HCT116 (cell line): ENCODE measurements at regions not wholly inside any gene's neighbourhood (a gene's known extent, or its start where the extent isn't known, plus 50 kb on each side); places are given as distances from the start of the nearest gene placed in this dataset.

Experiments used
- ATAC-seq: fragments of 200-7000 bp; cut with Tn5 transposase; 2 replicates; pipeline ENCODE4 v1.9.1; 2020; ENCODE audit warnings: mild to moderate bottlenecking, moderate library complexity
- BruUV-seq: library from RNA; stranded (reverse); fragments of 400-500 nt; replicated peaks from 2 replicates; lab custom pipeline; 2021; lab: Mats Ljungman, UMichigan
- CTCF ChIA-PET: fragments of 300-600 bp; sonication (Branson Sonifier 250); formaldehyde crosslinking; loops from one replicate; lab custom pipeline; 2021; ENCODE audit warnings: antibody characterized with exemption; lab: Charles Lee
- POLR2A ChIA-PET: fragments of 300-600, 350-600 bp; sonication (Branson Sonifier 250); formaldehyde crosslinking; loops from one replicate; lab custom pipeline; 2021; ENCODE audit warnings: antibody characterized with exemption; lab: Charles Lee
- RAD21 ChIA-PET, 2 experiments: fragments of 300-600 bp; sonication (Branson Sonifier 250); formaldehyde crosslinking; loops; one replicate each; lab custom pipeline; 2023; ENCODE audit warnings: low total read pairs in 2 of 2; ENCODE audit not compliant: uncharacterized antibody in 2 of 2, unreplicated experiment in 2 of 2, low non-redundant PET in 1 of 2; lab: Charles Lee
- DNase-seq: peaks from one replicate; pipeline ENCODE4 v3.0.0-alpha.2; 2010; ENCODE audit warnings: low read depth, low spot score
- H2AFZ ChIP-seq: fragments of 200-600 bp; shearing (Covaris generic), sonication (generic); 2 replicates; pipeline ENCODE4 v1.6.1; 2017; ENCODE audit warnings: low read depth, mixed run types, mixed read lengths, antibody characterized with exemption, low read length; ENCODE audit not compliant: poor library complexity, severe bottlenecking
- H3K27ac ChIP-seq: 2 replicates; pipeline ENCODE4 v1.5.1; 2012; ENCODE audit warnings: low read depth, low read length
- H3K27me3 ChIP-seq: fragments of 200-600 bp; sonication (generic); 2 replicates; pipeline ENCODE4 v1.6.1; 2016; ENCODE audit warnings: mixed run types, low read length, mixed read lengths; ENCODE audit not compliant: insufficient read depth
- H3K36me3 ChIP-seq, 2 experiments: fragments of 200-500 bp in 1 of 2; fragments of 200-600 bp in 1 of 2; sonication (Bioruptor generic) in 1 of 2; sonication (generic) in 1 of 2; 2 replicates each; pipeline versions ENCODE4 v1.5.1 to v1.6.1; 2014 to 2016; ENCODE audit warnings: low read length in 2 of 2, inconsistent platforms in 1 of 2, mixed read lengths in 1 of 2, mixed run types in 1 of 2; ENCODE audit not compliant: insufficient read depth in 2 of 2, control insufficient read depth in 1 of 2
- H3K4me1 ChIP-seq, 2 experiments: fragments of 200-600 bp in 1 of 2; sonication (generic) in 1 of 2; 2 replicates each; pipeline versions ENCODE4 v1.5.1 to v1.6.1; 2012 to 2017; ENCODE audit warnings: low read length in 2 of 2, inconsistent platforms in 1 of 2, mild to moderate bottlenecking in 1 of 2, mixed read lengths in 1 of 2, mixed run types in 1 of 2, moderate library complexity in 1 of 2; ENCODE audit not compliant: insufficient read depth in 2 of 2, control insufficient read depth in 1 of 2
- H3K4me2 ChIP-seq: fragments of 200-600 bp; sonication (generic); 2 replicates; pipeline ENCODE4 v1.6.1; 2017; ENCODE audit warnings: mixed run types, low read length, mixed read lengths
- H3K4me3 ChIP-seq, 2 experiments: fragments of 200-600 bp in 1 of 2; sonication (generic) in 1 of 2; replicated peaks in 1 of 2; 2 replicates each; pipeline ENCODE4 v1.5.1; 2011 to 2016; ENCODE audit warnings: low read length in 2 of 2, control low read depth in 1 of 2, low read depth in 1 of 2, mild to moderate bottlenecking in 1 of 2, mixed read lengths in 1 of 2, mixed run types in 1 of 2
- H3K79me2 ChIP-seq: fragments of 200-600 bp; sonication (generic); 2 replicates; pipeline ENCODE4 v1.6.1; 2017; ENCODE audit warnings: mild to moderate bottlenecking, mixed run types, low read length, moderate library complexity, mixed read lengths; ENCODE audit not compliant: insufficient read depth
- H3K9ac ChIP-seq: fragments of 200-600 bp; sonication (generic); 2 replicates; pipeline ENCODE4 v1.6.1; 2016; ENCODE audit warnings: low read length, mixed read lengths
- H3K9me2 ChIP-seq: fragments of 200-600 bp; sonication (generic), shearing (Covaris generic); 2 replicates; pipeline ENCODE4 v1.6.1; 2017; ENCODE audit warnings: mixed run types, mild to moderate bottlenecking, moderate library complexity; ENCODE audit not compliant: insufficient read depth
- H3K9me3 ChIP-seq, 2 experiments: fragments of 200-500 bp in 1 of 2; fragments of 200-600 bp in 1 of 2; sonication (Bioruptor generic) in 1 of 2; sonication (generic) in 1 of 2; 2 replicates each; pipeline ENCODE4 v1.6.1; 2014 to 2017; ENCODE audit warnings: low read length in 2 of 2, mixed read lengths in 2 of 2, inconsistent platforms in 1 of 2, low read depth in 1 of 2, mild to moderate bottlenecking in 1 of 2, mixed run types in 1 of 2, moderate library complexity in 1 of 2; ENCODE audit not compliant: control insufficient read depth in 1 of 2, insufficient read depth in 1 of 2
- H4K20me1 ChIP-seq: fragments of 200-600 bp; sonication (generic), shearing (Covaris generic); 2 replicates; pipeline ENCODE4 v1.6.1; 2017; ENCODE audit warnings: mixed run types, mild to moderate bottlenecking, moderate library complexity; ENCODE audit not compliant: insufficient read depth
- ATF3 ChIP-seq: IDR thresholded peaks from 2 replicates; pipeline ENCODE4 v1.6.1; 2012
- CEBPB ChIP-seq: IDR thresholded peaks from 2 replicates; pipeline ENCODE4 v1.6.1; 2012; ENCODE audit warnings: low read depth
- CTCF ChIP-seq, 3 experiments: fragments of 200-600 bp in 1 of 3; sonication (generic) in 1 of 3; IDR thresholded peaks in 2 of 3; conservative IDR thresholded peaks in 1 of 3; 2 replicates each; pipeline ENCODE4 v1.5.1; 2012 to 2017; ENCODE audit warnings: low read depth in 2 of 3, low read length in 2 of 3, antibody characterized with exemption in 1 of 3, borderline replicate concordance in 1 of 3, control low read depth in 1 of 3, mild to moderate bottlenecking in 1 of 3, mixed read lengths in 1 of 3, mixed run types in 1 of 3, moderate library complexity in 1 of 3; ENCODE audit not compliant: insufficient read depth in 1 of 3
- EGR1 ChIP-seq: IDR thresholded peaks from 2 replicates; pipeline ENCODE4 v1.6.1; 2012; ENCODE audit warnings: low read depth
- ELF1 ChIP-seq: IDR thresholded peaks from 2 replicates; pipeline ENCODE4 v1.6.1; 2012; ENCODE audit warnings: low read depth, borderline replicate concordance
- FOSL1 ChIP-seq: IDR thresholded peaks from 2 replicates; pipeline ENCODE4 v1.6.1; 2012; ENCODE audit warnings: low read depth
- JUND ChIP-seq: IDR thresholded peaks from 2 replicates; pipeline ENCODE4 v1.6.1; 2012
- MAX ChIP-seq: IDR thresholded peaks from 2 replicates; pipeline ENCODE4 v1.6.1; 2012
- POLR2AphosphoS5 ChIP-seq: IDR thresholded peaks from 2 replicates; pipeline ENCODE4 v1.6.1; 2011; ENCODE audit warnings: mild to moderate bottlenecking, low read depth, low read length, moderate library complexity
- RAD21 ChIP-seq: IDR thresholded peaks from 2 replicates; pipeline ENCODE4 v1.6.1; 2012; ENCODE audit warnings: low read depth, mild to moderate bottlenecking
- SP1 ChIP-seq: IDR thresholded peaks from 2 replicates; pipeline ENCODE4 v1.6.1; 2012; ENCODE audit warnings: low read depth
- SRF ChIP-seq: IDR thresholded peaks from 2 replicates; pipeline ENCODE4 v1.6.1; 2012; ENCODE audit warnings: low read depth
- intact Hi-C: fragments of 100-400 bp; cut with micrococcal nuclease; formaldehyde crosslinking; loops from 2 replicates; pipeline ENCODE4 v1.10.0; 2022

GRCh38 chr4:120616041-120616440 lies 306.5 kb downstream of the PRDM5 start:
- DNase-seq (no peak), ATAC-seq (no peak)
- no peak overlapping the region for H3K4me3 ChIP-seq
- no peaks in the 10 kb centered on the region for H3K9me2 ChIP-seq
- H3K27ac ChIP-seq, result no peak overlapping the region
- intact Hi-C loops, result no loop called here
- no peaks in the 10 kb centered on the region for H3K79me2 ChIP-seq
- TF ChIP-seq ATF3, result no peak
- TF ChIP-seq RAD21, result no peak
- TF ChIP-seq CEBPB, result no peak
- TF ChIP-seq CTCF (IDR thresholded peaks at IDR 0.05 in 2 of 3, conservative IDR thresholded peaks at IDR 0.05 in 1 of 3; ENCODE audit: borderline replicate concordance in 1 of 3, insufficient read depth in 1 of 3, low read depth in 2 of 3, low read length in 2 of 3), result no peak
- no peak for TF ChIP-seq MAX
- TF ChIP-seq JUND, result no peak
- no peak for TF ChIP-seq SP1
- TF ChIP-seq FOSL1, result no peak
- no peak for TF ChIP-seq POLR2AphosphoS5
- no peak for TF ChIP-seq ELF1
- no peak for TF ChIP-seq SRF
- TF ChIP-seq EGR1, result no peak
- no peak overlapping the region for H3K9ac ChIP-seq
- RAD21 ChIA-PET, result no interaction called here
- no peaks in the 10 kb centered on the region for H3K9me3 ChIP-seq
- no peak overlapping the region for H2AFZ ChIP-seq
- CTCF ChIA-PET, result no interaction called here
- H3K4me2 ChIP-seq, result no peak overlapping the region
- H4K20me1 ChIP-seq, result no peaks in the 10 kb centered on the region
- no peaks in the 10 kb centered on the region for H3K27me3 ChIP-seq
- H3K4me1 ChIP-seq, result no peaks in the 10 kb centered on the region
- POLR2A ChIA-PET, result no interaction called here
- no TSS peak for BruUV-seq
- no peaks in the 10 kb centered on the region for H3K36me3 ChIP-seq
